ENCODE measurements at regions not wholly inside any gene's neighbourhood (a gene's known extent, or its start where the extent isn't known, plus 50 kb on each side); places are given as distances from the start of the nearest gene placed in this dataset.

DNA sequence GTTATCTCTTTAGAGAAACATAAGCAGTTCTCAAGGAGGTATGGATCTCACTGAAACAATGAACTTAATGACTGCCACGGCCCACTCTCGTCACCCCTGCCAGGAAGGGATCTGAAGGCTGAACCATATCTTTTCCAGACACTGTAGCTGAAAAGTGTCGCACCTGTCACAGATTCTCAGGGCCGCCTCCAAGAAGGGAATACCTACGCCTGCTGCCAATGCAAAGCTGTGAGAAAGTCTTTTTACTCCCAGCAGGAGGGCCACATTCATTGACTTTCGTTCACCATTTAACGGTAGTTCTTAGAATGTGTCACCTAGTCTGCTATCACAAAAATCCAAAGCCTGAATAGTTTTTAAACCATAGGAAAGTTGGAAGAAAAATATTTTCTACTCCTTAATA, 66.7 kb upstream of the SH3BP4 start:
- no peaks in the 10 kb centered on the region for H3K9me3 ChIP-seq (ENCODE audit: low read length)
- no peak overlapping the region for H3K27ac ChIP-seq (ENCODE audit: low read depth, low read length, poor library complexity, severe bottlenecking)
- H3K9ac ChIP-seq (ENCODE audit: low read length), result no peak overlapping the region
- no peak overlapping the region for H3K4me2 ChIP-seq (ENCODE audit: low read length)
- no peaks in the 10 kb centered on the region for H3K79me2 ChIP-seq (ENCODE audit: insufficient read depth, low read length)
- H3F3A ChIP-seq (ENCODE audit: insufficient read depth, low read length), result no peaks in the 10 kb centered on the region
- no peaks in the 10 kb centered on the region for H3K4me1 ChIP-seq (ENCODE audit: insufficient read depth, low read length, severe bottlenecking)
- no peaks in the 10 kb centered on the region for H3K27me3 ChIP-seq (ENCODE audit: insufficient read depth, low read length)
- TF ChIP-seq EZH2 (IDR thresholded peaks at IDR 0.05; ENCODE audit: borderline replicate concordance, low read length), result no peak
- TF ChIP-seq, protein P1, sequence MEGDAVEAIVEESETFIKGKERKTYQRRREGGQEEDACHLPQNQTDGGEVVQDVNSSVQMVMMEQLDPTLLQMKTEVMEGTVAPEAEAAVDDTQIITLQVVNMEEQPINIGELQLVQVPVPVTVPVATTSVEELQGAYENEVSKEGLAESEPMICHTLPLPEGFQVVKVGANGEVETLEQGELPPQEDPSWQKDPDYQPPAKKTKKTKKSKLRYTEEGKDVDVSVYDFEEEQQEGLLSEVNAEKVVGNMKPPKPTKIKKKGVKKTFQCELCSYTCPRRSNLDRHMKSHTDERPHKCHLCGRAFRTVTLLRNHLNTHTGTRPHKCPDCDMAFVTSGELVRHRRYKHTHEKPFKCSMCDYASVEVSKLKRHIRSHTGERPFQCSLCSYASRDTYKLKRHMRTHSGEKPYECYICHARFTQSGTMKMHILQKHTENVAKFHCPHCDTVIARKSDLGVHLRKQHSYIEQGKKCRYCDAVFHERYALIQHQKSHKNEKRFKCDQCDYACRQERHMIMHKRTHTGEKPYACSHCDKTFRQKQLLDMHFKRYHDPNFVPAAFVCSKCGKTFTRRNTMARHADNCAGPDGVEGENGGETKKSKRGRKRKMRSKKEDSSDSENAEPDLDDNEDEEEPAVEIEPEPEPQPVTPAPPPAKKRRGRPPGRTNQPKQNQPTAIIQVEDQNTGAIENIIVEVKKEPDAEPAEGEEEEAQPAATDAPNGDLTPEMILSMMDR (IDR thresholded peaks at IDR 0.05; ENCODE audit: low read length), result no peak
- H3K9me2 ChIP-seq (ENCODE audit: low read depth, low read length), result no peaks in the 10 kb centered on the region
- H3K36me3 ChIP-seq (ENCODE audit: insufficient read depth, low read length), result no peaks in the 10 kb centered on the region
- no peak overlapping the region for H2AFZ ChIP-seq (ENCODE audit: low read length)
- no peak overlapping the region for H3K4me3 ChIP-seq (ENCODE audit: low read depth, low read length, poor library complexity, severe bottlenecking)
- H4K20me1 ChIP-seq (ENCODE audit: insufficient read depth, low read length), result no peaks in the 10 kb centered on the region

DNA sequence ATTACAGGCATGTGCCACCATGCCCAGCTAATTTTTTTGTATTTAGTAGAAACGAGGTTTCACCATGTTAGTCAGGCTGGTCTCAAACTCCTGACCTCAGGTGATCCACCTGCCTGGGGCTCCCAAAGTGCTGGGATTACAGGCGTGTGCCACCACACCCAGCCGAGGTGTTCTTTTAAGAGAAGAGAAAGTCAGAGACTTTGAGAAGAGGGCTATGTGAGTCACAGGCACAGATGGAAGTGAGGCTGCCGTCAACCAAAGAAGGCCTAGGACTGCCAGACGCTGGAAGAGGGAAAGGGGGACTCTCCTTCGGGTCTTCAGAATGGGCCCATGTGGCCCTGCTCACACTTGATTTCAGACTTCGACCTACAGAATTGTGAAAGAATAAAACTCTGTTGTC, 67.2 kb upstream of the SH3BP4 start:
- H2AFZ ChIP-seq (ENCODE audit: low read length), result no peak overlapping the region
- TF ChIP-seq EZH2 (IDR thresholded peaks at IDR 0.05; ENCODE audit: borderline replicate concordance, low read length), result no peak
- TF ChIP-seq, protein P1 (IDR thresholded peaks at IDR 0.05; ENCODE audit: low read length), result no peak
- H3K79me2 ChIP-seq (ENCODE audit: insufficient read depth, low read length), result no peaks in the 10 kb centered on the region
- H3K36me3 ChIP-seq (ENCODE audit: insufficient read depth, low read length), result no peaks in the 10 kb centered on the region
- no peaks in the 10 kb centered on the region for H3F3A ChIP-seq (ENCODE audit: insufficient read depth, low read length)
- no peaks in the 10 kb centered on the region for H3K9me2 ChIP-seq (ENCODE audit: low read depth, low read length)
- no peak overlapping the region for H3K9ac ChIP-seq (ENCODE audit: low read length)
- no peak overlapping the region for H3K4me3 ChIP-seq (ENCODE audit: low read depth, low read length, poor library complexity, severe bottlenecking)
- no peaks in the 10 kb centered on the region for H3K27me3 ChIP-seq (ENCODE audit: insufficient read depth, low read length)
- H3K4me2 ChIP-seq (ENCODE audit: low read length), result no peak overlapping the region
- H3K4me1 ChIP-seq (ENCODE audit: insufficient read depth, low read length, severe bottlenecking), result no peaks in the 10 kb centered on the region
- no peaks in the 10 kb centered on the region for H4K20me1 ChIP-seq (ENCODE audit: insufficient read depth, low read length)
- H3K27ac ChIP-seq (ENCODE audit: low read depth, low read length, poor library complexity, severe bottlenecking), result no peak overlapping the region
- no peaks in the 10 kb centered on the region for H3K9me3 ChIP-seq (ENCODE audit: low read length)

DNA sequence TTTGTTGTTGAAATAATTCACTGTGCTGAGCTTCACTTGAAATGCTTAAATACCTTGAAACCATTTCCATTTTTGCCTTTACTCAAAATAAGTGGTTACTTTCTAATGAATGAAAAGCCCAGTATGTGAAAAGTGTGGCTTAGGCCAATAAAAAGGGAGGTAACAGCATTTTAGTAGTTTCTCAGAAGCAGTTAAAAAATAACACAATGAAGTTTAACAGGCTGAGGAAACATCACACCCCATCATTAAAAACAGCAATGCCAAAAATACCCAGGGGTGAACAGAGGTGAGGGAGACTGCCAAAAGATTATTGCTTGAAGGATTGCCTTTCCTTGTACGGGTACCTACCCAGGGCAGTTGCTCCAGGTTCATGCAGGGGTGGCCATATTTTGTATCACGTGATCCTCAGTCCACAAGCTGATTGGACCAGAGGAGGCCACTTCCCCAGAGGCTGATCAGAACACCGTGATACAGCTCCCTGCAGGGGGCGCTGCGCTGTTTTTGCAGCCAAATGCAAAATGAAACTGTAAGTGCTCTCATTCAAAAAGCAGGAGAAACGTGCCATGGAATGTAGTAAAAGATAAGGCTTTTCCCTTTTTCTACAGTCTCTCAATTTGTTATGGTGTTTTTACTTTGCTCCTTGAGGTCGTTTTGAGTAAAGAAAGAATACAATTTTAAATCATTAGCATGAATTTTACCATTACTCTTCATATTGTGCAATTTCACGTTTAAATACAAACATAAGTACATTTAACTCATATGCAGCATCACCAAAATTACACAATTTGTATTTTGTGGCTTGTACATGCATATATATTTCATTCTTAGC, 70.2 kb upstream of the SH3BP4 start:
- H3F3A ChIP-seq (ENCODE audit: insufficient read depth, low read length), result no peaks in the 10 kb centered on the region
- no peaks in the 10 kb centered on the region for H3K36me3 ChIP-seq (ENCODE audit: insufficient read depth, low read length)
- no peaks in the 10 kb centered on the region for H3K27me3 ChIP-seq (ENCODE audit: insufficient read depth, low read length)
- H3K79me2 ChIP-seq (ENCODE audit: insufficient read depth, low read length), result no peaks in the 10 kb centered on the region
- no peaks in the 10 kb centered on the region for H3K9me2 ChIP-seq (ENCODE audit: low read depth, low read length)
- H3K27ac ChIP-seq (ENCODE audit: low read depth, low read length, poor library complexity, severe bottlenecking), result no peak overlapping the region
- H3K4me1 ChIP-seq (ENCODE audit: insufficient read depth, low read length, severe bottlenecking), result no peaks in the 10 kb centered on the region
- TF ChIP-seq, protein P1 (IDR thresholded peaks at IDR 0.05; ENCODE audit: low read length), result peak; percentile 63
- TF ChIP-seq EZH2 (IDR thresholded peaks at IDR 0.05; ENCODE audit: borderline replicate concordance, low read length), result no peak
- no peaks in the 10 kb centered on the region for H4K20me1 ChIP-seq (ENCODE audit: insufficient read depth, low read length)
- no peak overlapping the region for H3K4me3 ChIP-seq (ENCODE audit: low read depth, low read length, poor library complexity, severe bottlenecking)
- H3K4me2 ChIP-seq (ENCODE audit: low read length), result no peak overlapping the region; the same call in 1 of the 2 replicates
- H2AFZ ChIP-seq (ENCODE audit: low read length), result no peak overlapping the region
- no peaks in the 10 kb centered on the region for H3K9me3 ChIP-seq (ENCODE audit: low read length)
- no peak overlapping the region for H3K9ac ChIP-seq (ENCODE audit: low read length)

Data from OCI-LY1 (cell line).